Stimulated activated CD8-positive, alpha-beta memory T cell treated with anti-CD3 and anti-CD28 coated beads, Interleukin-15, amount 100 ng/mL, for 24 hours (primary cell): ENCODE measurements at regions not wholly inside any gene's neighbourhood (a gene's known extent, or its start where the extent isn't known, plus 50 kb on each side); places are given as distances from the start of the nearest gene placed in this dataset.
"Not testable (repeated sequence)": the region's sequence is repeated elsewhere in the genome, so short reads cannot be mapped to it uniquely, and the experiment has no call there.

Experiments
- DNase-seq: peaks from one replicate; pipeline ENCODE4 v3.0.0-alpha.2; 2020; ENCODE audit warnings: low read depth

DNA sequence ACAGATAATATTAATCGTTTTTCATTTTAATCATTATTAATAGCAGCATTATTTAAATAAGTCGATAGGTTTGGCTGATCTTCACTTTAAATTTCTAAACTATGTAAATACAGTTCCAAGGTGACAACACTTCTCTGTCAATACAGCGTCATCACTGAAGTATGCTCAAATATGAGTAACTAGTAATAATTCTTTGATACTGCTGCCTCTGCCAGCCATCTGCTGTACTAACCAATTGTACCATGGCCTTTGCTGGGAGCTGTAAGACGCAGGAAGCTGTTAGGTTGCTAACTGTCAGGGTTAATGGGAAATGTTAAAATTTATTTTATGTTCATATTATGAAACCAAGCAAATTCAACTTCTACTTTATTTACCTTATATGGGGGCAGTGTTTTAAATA lies 1650.5 kb upstream of the LRRTM3 start:
- DNase-seq, result no peak

DNA sequence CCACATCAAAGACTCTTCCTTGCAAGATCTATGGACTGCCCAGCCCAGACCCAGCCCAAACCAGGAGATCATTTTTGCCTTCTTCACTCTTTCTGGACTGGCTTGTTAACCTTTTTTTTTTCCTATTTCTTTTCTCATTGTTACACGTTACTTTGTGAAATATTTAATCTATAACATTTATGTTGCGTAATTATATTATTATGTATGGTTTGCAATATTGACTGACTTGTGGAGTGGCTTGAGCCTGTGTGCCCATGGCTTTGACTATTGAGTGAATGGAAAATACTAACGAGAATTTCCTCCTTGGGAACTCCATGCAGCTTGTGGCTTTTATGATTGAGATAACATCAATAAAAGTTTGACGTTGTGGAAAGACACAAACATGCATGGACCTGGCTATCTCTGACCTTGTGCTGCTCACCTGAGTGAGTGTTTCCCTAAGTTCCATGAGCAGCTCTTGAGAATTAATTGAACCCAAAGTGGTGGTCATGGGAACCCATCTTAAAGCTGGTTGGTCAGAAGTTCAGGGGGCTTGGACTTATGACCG lies 1641.3 kb upstream of the LRRTM3 start:
- DNase-seq, result no peak

DNA sequence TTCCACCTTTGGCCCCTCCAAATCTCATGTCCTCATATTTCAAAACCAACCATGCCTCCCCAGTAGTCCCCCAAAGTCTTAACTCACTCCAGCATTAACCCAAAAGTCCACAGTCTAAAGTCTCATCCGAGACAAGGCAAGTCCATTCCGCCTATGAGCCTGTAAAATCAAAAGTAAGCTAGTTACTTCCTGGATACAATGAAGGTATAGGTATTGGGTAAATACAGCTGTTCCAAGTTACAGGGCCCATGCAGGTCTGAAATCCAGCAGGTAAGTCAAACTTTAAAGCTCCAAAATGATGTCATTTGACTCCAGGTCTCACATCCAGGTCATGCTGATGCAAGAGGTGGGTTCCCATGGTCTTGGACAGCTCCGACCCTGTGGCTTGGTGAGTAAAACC lies 1640.1 kb upstream of the LRRTM3 start:
- DNase-seq, result not testable (repeated sequence)

DNA sequence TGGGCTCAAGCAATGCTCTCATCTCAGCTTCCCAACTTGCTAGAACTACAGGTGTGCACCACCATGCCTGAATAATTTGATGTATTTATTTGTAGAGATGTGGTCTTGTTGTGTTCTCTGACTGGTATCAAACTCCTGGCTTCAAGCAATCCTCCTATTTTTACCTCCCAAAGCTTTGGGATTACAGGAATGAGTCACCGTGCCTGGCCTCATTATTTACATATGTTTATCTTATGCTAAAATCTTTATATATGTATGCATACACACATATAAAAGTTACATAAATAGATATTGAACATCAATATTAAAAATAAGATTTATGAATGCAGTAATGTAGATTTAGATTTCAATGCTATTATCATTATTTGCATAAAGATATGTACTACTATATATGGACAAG lies 1634.5 kb upstream of the LRRTM3 start:
- no peak for DNase-seq

DNA sequence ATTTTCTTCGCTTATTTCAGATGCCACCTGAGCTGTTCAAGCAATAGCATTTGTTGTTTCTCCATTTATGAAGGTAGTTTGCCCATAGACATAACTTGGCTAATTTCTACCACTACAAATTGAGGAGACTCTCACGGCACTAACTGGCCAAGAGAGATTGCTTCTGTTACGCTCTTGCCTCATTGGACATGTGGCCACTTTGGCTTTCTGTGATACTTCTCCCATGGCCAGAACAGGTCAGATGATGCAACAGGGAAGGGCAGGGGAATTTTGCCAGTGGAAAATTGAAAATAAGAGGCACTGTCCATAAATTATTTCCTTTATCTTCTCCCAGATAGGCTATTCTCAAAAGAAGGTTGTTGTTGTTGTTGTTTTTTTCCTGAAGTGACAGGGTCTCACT lies 1633.3 kb upstream of the LRRTM3 start:
- DNase-seq, result no peak

- DNase-seq, result no peak
Observed at GRCh38 chr10:65294329-65294728, 1631.5 kb upstream of the LRRTM3 start.

DNA sequence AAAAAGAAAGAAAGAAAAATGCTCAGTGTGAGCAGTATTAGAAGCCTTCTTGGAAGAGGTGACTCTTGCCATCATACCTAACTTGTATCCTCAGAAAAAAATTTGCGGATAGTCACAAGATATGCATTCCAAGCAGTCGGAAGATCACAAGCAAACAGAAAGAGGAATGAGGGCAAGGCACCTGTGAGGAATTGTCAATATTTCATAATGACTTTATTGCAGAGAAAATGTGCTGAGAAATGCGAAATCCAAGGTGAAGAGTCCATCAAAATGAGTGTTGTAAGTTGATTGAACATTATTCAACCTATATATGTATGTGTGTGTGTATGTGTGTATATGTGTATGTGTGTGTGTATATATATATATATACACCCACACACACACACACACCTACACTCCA lies 1624.7 kb upstream of the LRRTM3 start:
- no peak for DNase-seq

DNA sequence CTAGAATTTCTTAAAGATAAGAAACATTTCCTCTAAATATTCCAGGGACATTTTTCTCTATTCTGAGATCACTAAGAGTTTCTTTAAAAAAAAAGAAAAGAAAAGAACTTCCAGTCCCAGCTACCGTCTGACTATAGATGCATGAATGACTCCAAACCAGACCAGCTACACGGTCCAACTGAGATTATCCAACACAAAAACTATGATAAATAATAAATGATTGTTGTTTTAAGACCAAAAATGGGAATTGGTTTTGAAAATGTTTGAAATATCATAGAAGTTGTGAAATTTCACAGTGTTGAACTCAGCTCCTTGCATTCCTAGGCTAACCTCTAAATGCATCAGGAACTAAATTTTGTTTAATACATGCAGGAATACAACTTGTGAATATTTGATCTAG lies 1619.6 kb upstream of the LRRTM3 start:
- DNase-seq, result no peak

GRCh38 chr10:65312876-65313275 lies 1613.0 kb upstream of the LRRTM3 start:
- DNase-seq, result no peak

DNA sequence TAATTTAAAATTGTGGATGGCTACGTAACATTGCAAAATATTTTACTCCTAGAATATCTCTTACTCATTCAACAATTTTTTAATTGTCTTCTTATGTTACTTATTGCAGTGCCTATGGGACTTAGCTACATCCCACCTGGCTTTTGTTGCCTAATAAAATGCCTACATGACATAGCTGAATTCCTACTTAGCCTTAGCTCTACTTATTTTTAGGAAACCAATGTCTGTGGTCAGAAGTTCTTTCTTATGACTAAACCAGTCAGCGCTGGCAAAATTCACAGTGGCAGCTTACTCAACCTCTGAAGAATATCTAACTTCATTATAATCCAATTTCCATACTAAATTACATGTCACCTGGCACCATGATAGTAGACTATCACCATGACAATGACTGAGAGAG lies 1612.4 kb upstream of the LRRTM3 start:
- no peak for DNase-seq

DNA sequence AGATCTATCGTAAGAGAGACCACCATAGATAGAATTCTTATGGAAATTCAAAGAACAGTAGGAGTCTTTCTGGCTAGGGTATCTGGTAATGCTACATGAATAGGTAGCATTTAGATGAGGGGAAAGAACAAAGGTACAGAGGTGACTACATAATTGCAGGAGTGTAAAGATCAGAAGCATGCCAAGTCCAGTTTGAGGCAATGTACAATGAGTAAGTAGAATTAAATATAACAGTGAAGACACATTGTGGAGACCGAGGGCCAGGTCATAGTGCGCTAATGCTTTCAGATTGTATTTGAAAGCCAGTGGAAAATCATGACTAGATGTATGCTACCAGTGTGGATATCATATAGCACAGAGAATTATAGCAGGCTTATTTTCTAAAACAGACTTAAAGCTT lies 1611.6 kb upstream of the LRRTM3 start:
- no peak for DNase-seq

DNA sequence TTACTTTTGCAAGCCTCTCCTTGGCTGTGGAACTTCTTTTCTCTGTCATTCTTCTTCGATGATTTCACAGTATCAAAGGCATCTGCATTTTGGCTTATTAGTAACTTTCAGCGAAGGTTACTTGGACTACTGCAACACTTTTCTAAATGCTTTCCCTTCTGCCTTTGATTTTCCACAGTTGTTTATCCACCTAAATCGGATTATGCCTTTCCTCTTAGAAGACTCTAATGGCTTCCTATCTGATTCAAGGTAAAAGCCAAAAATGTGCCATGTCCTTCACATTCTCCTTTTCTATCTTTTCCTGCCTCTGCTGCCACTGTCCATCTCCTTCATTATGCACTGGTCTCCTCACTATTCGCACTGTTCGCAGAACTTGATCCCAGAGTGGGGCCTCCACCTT lies 1606.3 kb upstream of the LRRTM3 start:
- DNase-seq, result no peak

GRCh38 chr10:65320236-65321026 lies 1605.4 kb upstream of the LRRTM3 start:
- DNase-seq, result no peak

DNA sequence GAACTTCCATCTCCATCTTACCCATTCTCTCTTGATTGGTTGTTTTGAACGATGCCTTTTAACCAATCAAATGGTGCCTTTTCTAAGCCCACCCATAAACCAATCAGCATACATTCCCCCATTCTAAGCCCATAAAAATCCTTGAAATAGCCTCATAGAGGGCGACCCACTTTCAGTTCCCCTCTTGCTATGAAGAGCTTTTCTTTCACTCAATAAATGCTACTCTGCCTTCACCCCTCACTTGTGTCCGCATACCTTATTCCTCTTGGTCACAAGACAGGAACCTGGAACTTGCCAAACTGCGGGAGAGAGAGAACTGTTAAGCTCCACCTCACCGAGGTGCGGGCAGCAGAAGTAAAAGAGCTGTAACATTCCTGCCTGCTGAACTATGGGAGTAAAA lies 1602.0 kb upstream of the LRRTM3 start:
- DNase-seq, result no peak

DNA sequence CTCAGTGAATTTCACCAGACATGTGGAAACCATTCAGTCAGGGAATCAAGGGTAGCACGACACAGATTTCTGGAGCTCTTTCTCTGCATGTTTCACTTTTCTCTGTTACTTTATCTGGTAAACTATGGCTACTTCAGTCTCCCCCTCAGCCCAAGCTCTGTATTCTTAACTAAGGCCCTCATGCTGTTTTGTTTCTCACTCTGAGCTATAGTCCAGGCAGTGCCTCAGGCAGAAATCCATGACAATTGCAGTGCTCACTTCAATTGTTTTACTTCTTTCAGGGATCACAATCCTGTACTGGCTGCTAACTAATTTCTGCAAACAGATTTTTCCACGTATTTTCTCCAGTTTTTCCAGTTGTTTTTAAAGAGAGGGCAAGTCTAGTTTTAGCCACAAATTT lies 1599.9 kb upstream of the LRRTM3 start:
- DNase-seq, result no peak

GRCh38 chr10:65328486-65328885 lies 1597.3 kb upstream of the LRRTM3 start:
- DNase-seq, result no peak

- no peak for DNase-seq
Observed at GRCh38 chr10:65335311-65335710, 1590.5 kb upstream of the LRRTM3 start.

- DNase-seq, result no peak
Observed at GRCh38 chr10:65340340-65340739, 1585.5 kb upstream of the LRRTM3 start.

DNA sequence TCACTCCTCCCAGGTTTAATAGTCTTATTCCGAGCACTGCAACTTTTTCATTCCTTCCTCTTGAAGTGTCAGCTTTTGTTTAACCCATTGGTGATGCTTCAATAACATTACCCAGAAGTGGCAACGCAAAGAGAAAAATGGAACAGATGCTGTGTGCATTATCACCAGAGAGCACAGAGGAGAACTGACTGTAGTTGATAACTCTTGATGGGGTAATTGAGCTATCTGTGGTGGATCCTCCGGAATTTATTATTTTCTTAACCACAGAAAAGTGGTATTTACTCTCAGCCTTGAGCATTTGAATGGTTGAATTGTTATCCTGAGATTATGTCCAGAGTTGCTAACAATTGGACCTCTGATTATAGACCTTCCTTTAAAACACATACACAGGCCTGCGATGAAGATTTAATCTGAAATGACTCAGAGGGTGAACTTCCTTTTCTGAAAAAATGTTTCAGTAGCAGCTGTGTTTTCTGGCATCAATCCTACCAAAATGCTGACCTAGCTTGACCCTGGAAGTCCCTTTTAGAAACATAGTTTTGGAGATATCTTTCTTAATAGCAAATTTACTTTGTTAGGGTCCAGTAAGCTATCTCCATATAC lies 1584.4 kb upstream of the LRRTM3 start:
- no peak for DNase-seq

GRCh38 chr10:65342245-65342644 lies 1583.6 kb upstream of the LRRTM3 start:
- no peak for DNase-seq

- DNase-seq, result no peak
Observed at GRCh38 chr10:65346466-65346865, 1579.4 kb upstream of the LRRTM3 start.

GRCh38 chr10:65348637-65349036 lies 1577.2 kb upstream of the LRRTM3 start:
- no peak for DNase-seq

GRCh38 chr10:65350611-65351010 lies 1575.2 kb upstream of the LRRTM3 start:
- DNase-seq, result no peak
